ENCODE measurements at regions not wholly inside any gene's neighbourhood (a gene's known extent, or its start where the extent isn't known, plus 50 kb on each side); places are given as distances from the start of the nearest gene placed in this dataset.

- no peak for DNase-seq
- no peaks in the 10 kb centered on the region for H3K9me3 Mint-ChIP-seq
- POLR2A ChIA-PET = no interaction called here
- H3K4me3 Mint-ChIP-seq = no peak overlapping the region
- CTCF ChIA-PET = no interaction called here
- no peaks in the 10 kb centered on the region for H3K36me3 Mint-ChIP-seq (ENCODE audit: low read depth)
- H3K4me1 Mint-ChIP-seq = no peaks in the 10 kb centered on the region
- H3K27ac Mint-ChIP-seq = no peak overlapping the region
- no peaks in the 10 kb centered on the region for H3K27me3 Mint-ChIP-seq
Observed at GRCh38 chr7:19327018-19327417, 181.8 kb upstream of the FERD3L start.

- H3K4me1 Mint-ChIP-seq = no peaks in the 10 kb centered on the region
- CTCF ChIA-PET = no interaction called here
- H3K27me3 Mint-ChIP-seq = no peaks in the 10 kb centered on the region
- no peaks in the 10 kb centered on the region for H3K9me3 Mint-ChIP-seq
- no peaks in the 10 kb centered on the region for H3K36me3 Mint-ChIP-seq (ENCODE audit: low read depth)
- H3K27ac Mint-ChIP-seq = no peak overlapping the region
- no peak for DNase-seq
- no peak overlapping the region for H3K4me3 Mint-ChIP-seq
- POLR2A ChIA-PET = no interaction called here
Observed at GRCh38 chr7:19322002-19322401, 176.8 kb upstream of the FERD3L start.

GRCh38 chr7:19318287-19318686, 173.1 kb upstream of the FERD3L start:
- no peak overlapping the region for H3K4me3 Mint-ChIP-seq
- H3K27me3 Mint-ChIP-seq = no peaks in the 10 kb centered on the region
- CTCF ChIA-PET = no interaction called here
- H3K36me3 Mint-ChIP-seq (ENCODE audit: low read depth) = no peaks in the 10 kb centered on the region
- POLR2A ChIA-PET = no interaction called here
- H3K9me3 Mint-ChIP-seq = no peaks in the 10 kb centered on the region
- no peaks in the 10 kb centered on the region for H3K4me1 Mint-ChIP-seq
- no peak overlapping the region for H3K27ac Mint-ChIP-seq
- no peak for DNase-seq

GRCh38 chr7:19317461-19317860, 172.2 kb upstream of the FERD3L start:
- no peaks in the 10 kb centered on the region for H3K9me3 Mint-ChIP-seq
- no peaks in the 10 kb centered on the region for H3K36me3 Mint-ChIP-seq (ENCODE audit: low read depth)
- ChIA-PET POLR2A (no interaction called here), CTCF (no interaction called here)
- no peaks in the 10 kb centered on the region for H3K27me3 Mint-ChIP-seq
- no peak overlapping the region for H3K27ac Mint-ChIP-seq
- no peaks in the 10 kb centered on the region for H3K4me1 Mint-ChIP-seq
- DNase-seq = no peak
- H3K4me3 Mint-ChIP-seq = no peak overlapping the region

GRCh38 chr7:19312416-19312815, 167.2 kb upstream of the FERD3L start:
- CTCF ChIA-PET = no interaction called here

GRCh38 chr7:19307554-19307953, 162.3 kb upstream of the FERD3L start:
- Mint-ChIP-seq H3K9me3 (no peaks in the 10 kb centered on the region), H3K4me1 (no peaks in the 10 kb centered on the region), H3K27ac (no peak overlapping the region), H3K4me3 (no peak overlapping the region), H3K27me3 (no peaks in the 10 kb centered on the region), H3K36me3 (ENCODE audit: low read depth) (no peaks in the 10 kb centered on the region)
- ChIA-PET POLR2A (no interaction called here), CTCF (no interaction called here)
- DNase-seq = no peak

More at GRCh38 chr7:19312416-19312815, 167.2 kb upstream of the FERD3L start:
- Mint-ChIP-seq H3K4me3 (no peak overlapping the region), H3K27me3 (no peaks in the 10 kb centered on the region), H3K4me1 (no peaks in the 10 kb centered on the region), H3K36me3 (ENCODE audit: low read depth) (no peaks in the 10 kb centered on the region), H3K27ac (no peak overlapping the region), H3K9me3 (no peaks in the 10 kb centered on the region)
- DNase-seq = no peak
- POLR2A ChIA-PET = no interaction called here

- Mint-ChIP-seq H3K36me3 (ENCODE audit: low read depth) (no peaks in the 10 kb centered on the region), H3K4me3 (no peak overlapping the region), H3K27ac (no peak overlapping the region), H3K27me3 (no peaks in the 10 kb centered on the region), H3K4me1 (no peaks in the 10 kb centered on the region), H3K9me3 (no peaks in the 10 kb centered on the region)
- CTCF ChIA-PET = no interaction called here
- POLR2A ChIA-PET = no interaction called here
- no peak for DNase-seq
Observed at GRCh38 chr7:19305698-19306097, 160.5 kb upstream of the FERD3L start.

GRCh38 chr7:19304086-19304485, 158.9 kb upstream of the FERD3L start:
- DNase-seq = no peak
- no peak overlapping the region for H3K27ac Mint-ChIP-seq
- no peaks in the 10 kb centered on the region for H3K4me1 Mint-ChIP-seq
- H3K4me3 Mint-ChIP-seq = no peak overlapping the region
- no peaks in the 10 kb centered on the region for H3K9me3 Mint-ChIP-seq
- no peaks in the 10 kb centered on the region for H3K27me3 Mint-ChIP-seq
- H3K36me3 Mint-ChIP-seq (ENCODE audit: low read depth) = no peaks in the 10 kb centered on the region
- ChIA-PET POLR2A (no interaction called here), CTCF (no interaction called here)

GRCh38 chr7:19302731-19303130, 157.5 kb upstream of the FERD3L start:
- no peaks in the 10 kb centered on the region for H3K27me3 Mint-ChIP-seq
- no peak overlapping the region for H3K27ac Mint-ChIP-seq
- POLR2A ChIA-PET = no interaction called here
- H3K4me1 Mint-ChIP-seq = no peaks in the 10 kb centered on the region
- CTCF ChIA-PET = no interaction called here
- no peaks in the 10 kb centered on the region for H3K36me3 Mint-ChIP-seq (ENCODE audit: low read depth)
- H3K4me3 Mint-ChIP-seq = no peak overlapping the region
- DNase-seq = no peak
- no peaks in the 10 kb centered on the region for H3K9me3 Mint-ChIP-seq

GRCh38 chr7:19296617-19297016, 151.4 kb upstream of the FERD3L start:
- POLR2A ChIA-PET = no interaction called here
- CTCF ChIA-PET = no interaction called here

GRCh38 chr7:19295376-19295775, 150.2 kb upstream of the FERD3L start:
- Mint-ChIP-seq H3K4me1 (no peaks in the 10 kb centered on the region), H3K36me3 (ENCODE audit: low read depth) (no peaks in the 10 kb centered on the region), H3K4me3 (no peak overlapping the region), H3K27me3 (no peaks in the 10 kb centered on the region), H3K27ac (no peak overlapping the region), H3K9me3 (no peaks in the 10 kb centered on the region)
- ChIA-PET POLR2A (no interaction called here), CTCF (no interaction called here)
- no peak for DNase-seq

More at GRCh38 chr7:19296617-19297016, 151.4 kb upstream of the FERD3L start:
- H3K27me3 Mint-ChIP-seq = no peaks in the 10 kb centered on the region
- H3K4me1 Mint-ChIP-seq = no peaks in the 10 kb centered on the region
- H3K4me3 Mint-ChIP-seq = no peak overlapping the region
- H3K36me3 Mint-ChIP-seq (ENCODE audit: low read depth) = no peaks in the 10 kb centered on the region
- H3K9me3 Mint-ChIP-seq = no peaks in the 10 kb centered on the region
- no peak overlapping the region for H3K27ac Mint-ChIP-seq
- DNase-seq = no peak

- CTCF ChIA-PET = no interaction called here
- no peak for DNase-seq
- POLR2A ChIA-PET = no interaction called here
- Mint-ChIP-seq H3K4me1 (no peaks in the 10 kb centered on the region), H3K27me3 (no peaks in the 10 kb centered on the region), H3K27ac (no peak overlapping the region), H3K4me3 (no peak overlapping the region), H3K9me3 (no peaks in the 10 kb centered on the region), H3K36me3 (ENCODE audit: low read depth) (no peaks in the 10 kb centered on the region)
Observed at GRCh38 chr7:19294619-19295018, 149.4 kb upstream of the FERD3L start.

GRCh38 chr7:19293431-19293830, 148.2 kb upstream of the FERD3L start:
- Mint-ChIP-seq H3K36me3 (ENCODE audit: low read depth) (no peaks in the 10 kb centered on the region), H3K27ac (no peak overlapping the region), H3K27me3 (no peaks in the 10 kb centered on the region), H3K4me1 (no peaks in the 10 kb centered on the region), H3K9me3 (no peaks in the 10 kb centered on the region), H3K4me3 (no peak overlapping the region)
- no peak for DNase-seq
- ChIA-PET CTCF (interaction anchor here (0.7 kb wide), 1 partner anchor 502 kb away, joined by 5 read pairs; no protein-coding TSS in a partner anchor), POLR2A (no interaction called here)

GRCh38 chr7:19290968-19291367, 145.7 kb upstream of the FERD3L start:
- Mint-ChIP-seq H3K27me3 (no peaks in the 10 kb centered on the region), H3K9me3 (no peaks in the 10 kb centered on the region), H3K4me1 (no peaks in the 10 kb centered on the region), H3K36me3 (ENCODE audit: low read depth) (no peaks in the 10 kb centered on the region), H3K4me3 (no peak overlapping the region), H3K27ac (no peak overlapping the region)
- CTCF ChIA-PET = no interaction called here
- DNase-seq = no peak
- POLR2A ChIA-PET = no interaction called here

GRCh38 chr7:19290066-19290465, 144.8 kb upstream of the FERD3L start:
- ChIA-PET POLR2A (no interaction called here), CTCF (no interaction called here)

More at GRCh38 chr7:19290066-19290465, 144.8 kb upstream of the FERD3L start:
- Mint-ChIP-seq H3K4me1 (no peaks in the 10 kb centered on the region), H3K36me3 (ENCODE audit: low read depth) (no peaks in the 10 kb centered on the region), H3K27me3 (no peaks in the 10 kb centered on the region), H3K4me3 (no peak overlapping the region), H3K27ac (no peak overlapping the region), H3K9me3 (no peaks in the 10 kb centered on the region)
- no peak for DNase-seq

All from activated CD4-positive, alpha-beta T cell treated with anti-CD3 and anti-CD28 coated beads, Interleukin-2, amount 10 ng/mL, durations not matched to agents 7 days and 5 days (primary cell).